22Rv1 (cell line): ENCODE measurements at regions not wholly inside any gene's neighbourhood (a gene's known extent, or its start where the extent isn't known, plus 50 kb on each side); places are given as distances from the start of the nearest gene placed in this dataset.
"Not testable (repeated sequence)": the region's sequence is repeated elsewhere in the genome, so short reads cannot be mapped to it uniquely, and the experiment has no call there.

Experiments
- CTCF ChIP-seq: fragments of 450-650 bp; IDR thresholded peaks from 2 replicates; pipeline ENCODE4 v1.5.1; 2017; ENCODE audit warnings: mild to moderate bottlenecking
- ZFX ChIP-seq: fragments of 450-650 bp; IDR thresholded peaks from 2 replicates; pipeline ENCODE4 v1.6.1; 2017; ENCODE audit warnings: antibody characterized with exemption, borderline replicate concordance

- not testable (repeated sequence) for TF ChIP-seq CTCF, ZFX
Observed at GRCh38 chr18:8531084-8531483, 78.2 kb upstream of the RAB12 start.
